HepG2 (cell line): ENCODE measurements at regions not wholly inside any gene's neighbourhood (a gene's known extent, or its start where the extent isn't known, plus 50 kb on each side); places are given as distances from the start of the nearest gene placed in this dataset.

Experiments used
- ATAC-seq: fragments of 200-7000 bp; cut with Tn5 transposase; 3 replicates; pipeline ENCODE4 v1.9.1; 2020; ENCODE audit warnings: mild to moderate bottlenecking, moderate library complexity
- BruUV-seq: library from RNA; stranded (reverse); fragments of 400-500 nt; replicated peaks from 2 replicates; lab custom pipeline; 2021; lab: Mats Ljungman, UMichigan
- CTCF ChIA-PET: fragments of 300-600 bp; formaldehyde crosslinking; extraction: SDS; loops from one replicate; lab custom pipeline; 2021; ENCODE audit warnings: low total read pairs, inconsistent platforms, low intra/inter-chr PET ratio; lab: Yijun Ruan, JAX
- POLR2A ChIA-PET: fragments of 350-600 bp; sonication (Branson Sonifier 250); formaldehyde crosslinking; loops from one replicate; lab custom pipeline; 2020; ENCODE audit warnings: antibody characterized with exemption, inconsistent platforms; lab: Yijun Ruan, JAX
- DNase-seq: peaks from one replicate; pipeline ENCODE4 v3.0.0-alpha.2; 2015; ENCODE audit warnings: low spot score
- FAIRE-seq: peaks from 3 replicates; lab custom pipeline; 2011; peaks lifted over from hg19 to GRCh38; lab: Jason Lieb, UNC
- H2AFZ ChIP-seq: one replicate; pipeline ENCODE4 v1.6.1; 2011; ENCODE audit warnings: low read length, inconsistent platforms
- H3K27ac ChIP-seq: fragments of 300-600 bp; 3 replicates; pipeline ENCODE4 v1.8.0; 2011; ENCODE audit warnings: mixed run types, mild to moderate bottlenecking, mixed read lengths, low read length, inconsistent platforms; ENCODE audit not compliant: insufficient read depth; ENCODE audit errors: extremely low read length
- H3K27me3 ChIP-seq, 2 experiments: fragments of 200-600 bp in 1 of 2; 2 replicates in 1 of 2; 3 replicates in 1 of 2; pipeline versions ENCODE4 v1.6.0 to v1.8.0; 2011; ENCODE audit warnings: low read length in 2 of 2, mild to moderate bottlenecking in 2 of 2, moderate library complexity in 2 of 2, inconsistent platforms in 1 of 2; ENCODE audit not compliant: insufficient read depth in 2 of 2, control insufficient read depth in 1 of 2
- H3K36me3 ChIP-seq, 2 experiments: fragments of 200-600 bp in 1 of 2; replicated peaks in 1 of 2; 2 replicates in 1 of 2; 3 replicates in 1 of 2; pipeline versions ENCODE4 v1.5.1 to v1.8.0; 2011; ENCODE audit warnings: low read length in 2 of 2, inconsistent platforms in 1 of 2; ENCODE audit not compliant: insufficient read depth in 2 of 2, control insufficient read depth in 1 of 2
- H3K4me1 ChIP-seq: 2 replicates; pipeline ENCODE4 v1.5.1; 2012; ENCODE audit warnings: low read length, inconsistent platforms; ENCODE audit not compliant: insufficient read depth
- H3K4me2 ChIP-seq: 2 replicates; pipeline ENCODE4 v1.6.0; 2011; ENCODE audit warnings: low read depth, low read length, inconsistent platforms
- H3K4me3 ChIP-seq, 3 experiments: fragments of 200-600 bp in 1 of 3; sonication (generic), shearing (Covaris generic) in 1 of 3; replicated peaks in 1 of 3; 2 replicates each; pipeline ENCODE4 v1.5.1; 2011 to 2016; ENCODE audit warnings: low read length in 3 of 3, inconsistent platforms in 2 of 3, low read depth in 2 of 3, mild to moderate bottlenecking in 2 of 3, control low read depth in 1 of 3, mixed read lengths in 1 of 3; ENCODE audit not compliant: insufficient read depth in 1 of 3
- H3K79me2 ChIP-seq: one replicate; pipeline ENCODE4 v1.6.1; 2011; ENCODE audit warnings: low read length, inconsistent platforms; ENCODE audit not compliant: insufficient read depth
- H3K9ac ChIP-seq: 2 replicates; pipeline ENCODE4 v1.6.0; 2011; ENCODE audit warnings: mild to moderate bottlenecking, low read depth, low read length, inconsistent platforms; ENCODE audit not compliant: insufficient read depth
- H3K9me3 ChIP-seq: 2 replicates; pipeline ENCODE4 v1.5.1; 2012; ENCODE audit warnings: mild to moderate bottlenecking, low read length
- H4K20me1 ChIP-seq: 2 replicates; pipeline ENCODE4 v1.6.0; 2011; ENCODE audit warnings: inconsistent platforms, mild to moderate bottlenecking, low read length, moderate library complexity; ENCODE audit not compliant: insufficient read depth
- CSRNP1 ChIP-seq: sonication (generic); formaldehyde crosslinking; IDR thresholded peaks from 2 replicates; pipeline ENCODE4 v1.8.1; 2023; ENCODE audit warnings: mild to moderate bottlenecking, missing genetic modification reagents
- HOXA5 ChIP-seq: sonication (generic); formaldehyde crosslinking; IDR thresholded peaks from 2 replicates; pipeline ENCODE4 v1.4.0; 2020; ENCODE audit warnings: missing genetic modification reagents
- NFIB ChIP-seq: sonication (generic); formaldehyde crosslinking; IDR thresholded peaks from 2 replicates; pipeline ENCODE4 v1.9.0; 2021; ENCODE audit warnings: missing genetic modification reagents, mild to moderate bottlenecking, borderline replicate concordance
- NPAS2 ChIP-seq: sonication (generic); formaldehyde crosslinking; IDR thresholded peaks from 2 replicates; pipeline ENCODE4 v1.8.0; 2022; ENCODE audit warnings: mild to moderate bottlenecking, missing genetic modification reagents, borderline replicate concordance
- WGBS: methylation state at CpG from one replicate; pipeline ENCODE4 v1.1.6; 2017; ENCODE audit warnings: low lambda C conversion rate; 5-methylcytosine and 5-hydroxymethylcytosine counted together
- in situ Hi-C: cut with HindIII; loops from 2 replicates; pipeline ENCODE4 v1.10.0; 2017; ENCODE audit warnings: low pct_unique_long_range_greater_than_20kb; ENCODE audit not compliant: extremely low pct_ligation_motif_present
- intact Hi-C: fragments of 100-400 bp; cut with micrococcal nuclease; formaldehyde crosslinking; loops from one replicate; pipeline ENCODE4 v1.10.0; 2022; ENCODE audit not compliant: unreplicated experiment
- TF ChIP-seq, protein P1 (sequence below): sonication (generic); formaldehyde crosslinking; IDR thresholded peaks from 2 replicates; pipeline ENCODE4 v1.8.0; 2022; ENCODE audit warnings: missing genetic modification reagents, mild to moderate bottlenecking, borderline replicate concordance

DNA sequence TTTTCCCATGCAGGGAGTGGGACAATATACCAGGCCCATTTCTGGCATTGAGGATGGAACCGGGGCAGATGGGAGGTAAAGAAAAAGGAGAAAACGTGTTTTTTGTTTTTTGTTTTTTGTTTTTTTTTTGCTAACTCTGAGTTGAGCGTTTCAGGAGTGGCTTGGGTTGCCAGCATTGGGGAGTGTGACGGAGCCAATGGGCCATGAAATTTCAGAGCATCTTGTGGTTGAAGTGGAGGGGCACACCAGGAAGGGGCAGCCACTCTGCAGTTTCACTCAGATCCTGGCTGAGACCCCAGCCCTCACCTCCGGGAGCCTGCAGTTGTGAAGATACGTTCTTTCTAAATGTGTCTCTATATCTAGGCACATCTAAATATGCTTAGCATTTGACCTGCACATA lies 240.5 kb downstream of the TLE3 start:
- WGBS = 46% methylated on average over 6 of the region's 6 CpGs
- DNase-seq (no peak), FAIRE-seq (no peak), ATAC-seq (no peak)
- BruUV-seq = no TSS peak
- no peak overlapping the region for H3K9ac ChIP-seq
- CTCF ChIA-PET = no interaction called here
- no peaks in the 10 kb centered on the region for H3K36me3 ChIP-seq
- no peak for TF ChIP-seq NFIB (CRISPR knock-in tag)
- TF ChIP-seq NPAS2 = no peak
- no peak for TF ChIP-seq CSRNP1 (CRISPR knock-in tag)
- no peak for TF ChIP-seq HOXA5
- TF ChIP-seq, protein P1, sequence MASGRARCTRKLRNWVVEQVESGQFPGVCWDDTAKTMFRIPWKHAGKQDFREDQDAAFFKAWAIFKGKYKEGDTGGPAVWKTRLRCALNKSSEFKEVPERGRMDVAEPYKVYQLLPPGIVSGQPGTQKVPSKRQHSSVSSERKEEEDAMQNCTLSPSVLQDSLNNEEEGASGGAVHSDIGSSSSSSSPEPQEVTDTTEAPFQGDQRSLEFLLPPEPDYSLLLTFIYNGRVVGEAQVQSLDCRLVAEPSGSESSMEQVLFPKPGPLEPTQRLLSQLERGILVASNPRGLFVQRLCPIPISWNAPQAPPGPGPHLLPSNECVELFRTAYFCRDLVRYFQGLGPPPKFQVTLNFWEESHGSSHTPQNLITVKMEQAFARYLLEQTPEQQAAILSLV (CRISPR knock-in tag) = no peak
- no peaks in the 10 kb centered on the region for H3K4me1 ChIP-seq
- POLR2A ChIA-PET = no interaction called here
- H3K79me2 ChIP-seq = no peaks in the 10 kb centered on the region
- H4K20me1 ChIP-seq = no peaks in the 10 kb centered on the region
- in situ Hi-C loops (no loop called here), intact Hi-C loops (no loop called here)
- H2AFZ ChIP-seq = no peak overlapping the region
- H3K27ac ChIP-seq = no peak overlapping the region
- H3K9me3 ChIP-seq = no peaks in the 10 kb centered on the region
- peaks cover 6 to 38% of the 10 kb centered on the region in 2 experiments; a peak in 4 of 5 replicates for H3K27me3 ChIP-seq
- H3K4me3 ChIP-seq = no peak overlapping the region
- no peak overlapping the region for H3K4me2 ChIP-seq
